Peyer's patch (tissue), 4 donors: ENCODE measurements at regions not wholly inside any gene's neighbourhood (a gene's known extent, or its start where the extent isn't known, plus 50 kb on each side); places are given as distances from the start of the nearest gene placed in this dataset.

ENCODE experiments used
- POLR2A ChIP-seq, 2 donors: fragments of 450-650 bp; IDR thresholded peaks; one replicate each; pipeline ENCODE4 v1.5.1; 2017; ENCODE audit warnings: antibody characterized with exemption in 2 of 2, mild to moderate bottlenecking in 2 of 2, moderate library complexity in 2 of 2
- TF ChIP-seq, protein P1 (sequence below), 6 experiments: fragments of 450-650 bp in 4 of 6; fragments of 200-600 bp in 2 of 6; sonication (generic) in 1 of 6; IDR thresholded peaks; one replicate each; pipeline ENCODE4 v1.5.1; 2017 to 2019; ENCODE audit warnings: antibody characterized with exemption in 6 of 6, mild to moderate bottlenecking in 3 of 6, moderate library complexity in 1 of 6

DNA sequence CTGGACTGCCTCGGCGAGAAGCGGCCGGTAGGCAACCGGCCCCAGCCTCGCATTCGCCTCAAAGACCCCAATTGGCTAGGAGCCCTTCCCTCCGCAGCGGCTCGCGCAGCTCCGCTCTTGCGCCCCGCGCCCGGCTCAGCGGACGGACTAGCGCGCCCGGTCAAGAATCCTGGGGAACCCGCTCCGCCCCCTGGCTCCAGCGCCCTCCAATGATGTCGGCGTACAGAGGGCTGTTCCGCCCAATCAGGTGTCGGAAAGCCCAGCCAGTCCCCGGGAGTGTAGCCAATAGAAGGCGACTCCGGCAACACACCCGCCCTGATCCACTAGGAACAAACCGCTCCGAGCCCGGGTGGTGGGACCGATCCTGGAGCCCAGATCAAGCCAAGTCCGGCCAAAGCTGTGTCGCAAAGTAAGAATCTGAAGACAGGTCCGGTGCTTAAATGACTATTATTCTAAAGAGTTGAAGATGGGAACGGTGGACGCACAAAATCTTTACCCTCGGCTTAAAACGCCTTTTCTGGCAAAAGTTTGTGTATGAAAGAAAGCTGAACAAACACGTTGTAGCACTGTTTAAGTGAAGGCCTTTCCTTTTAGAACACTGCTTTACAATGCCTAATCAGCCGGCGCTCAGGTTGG is 132.2 kb downstream of the OGFRL1 start:
- TF ChIP-seq, protein P1, sequence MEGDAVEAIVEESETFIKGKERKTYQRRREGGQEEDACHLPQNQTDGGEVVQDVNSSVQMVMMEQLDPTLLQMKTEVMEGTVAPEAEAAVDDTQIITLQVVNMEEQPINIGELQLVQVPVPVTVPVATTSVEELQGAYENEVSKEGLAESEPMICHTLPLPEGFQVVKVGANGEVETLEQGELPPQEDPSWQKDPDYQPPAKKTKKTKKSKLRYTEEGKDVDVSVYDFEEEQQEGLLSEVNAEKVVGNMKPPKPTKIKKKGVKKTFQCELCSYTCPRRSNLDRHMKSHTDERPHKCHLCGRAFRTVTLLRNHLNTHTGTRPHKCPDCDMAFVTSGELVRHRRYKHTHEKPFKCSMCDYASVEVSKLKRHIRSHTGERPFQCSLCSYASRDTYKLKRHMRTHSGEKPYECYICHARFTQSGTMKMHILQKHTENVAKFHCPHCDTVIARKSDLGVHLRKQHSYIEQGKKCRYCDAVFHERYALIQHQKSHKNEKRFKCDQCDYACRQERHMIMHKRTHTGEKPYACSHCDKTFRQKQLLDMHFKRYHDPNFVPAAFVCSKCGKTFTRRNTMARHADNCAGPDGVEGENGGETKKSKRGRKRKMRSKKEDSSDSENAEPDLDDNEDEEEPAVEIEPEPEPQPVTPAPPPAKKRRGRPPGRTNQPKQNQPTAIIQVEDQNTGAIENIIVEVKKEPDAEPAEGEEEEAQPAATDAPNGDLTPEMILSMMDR (IDR thresholded peaks at IDR 0.05), result no peak
- peak; percentile 43 to 63 for TF ChIP-seq POLR2A (IDR thresholded peaks at IDR 0.05)
